NCI-H2227 (cell line): ENCODE measurements at regions not wholly inside any gene's neighbourhood (a gene's known extent, or its start where the extent isn't known, plus 50 kb on each side); places are given as distances from the start of the nearest gene placed in this dataset.

ENCODE experiments used
- DNase-seq: peaks from one replicate; lab custom pipeline; 2025; ENCODE audit not compliant: unreplicated experiment; lab: John Stamatoyannopoulos, UW

GRCh38 chr10:105682911-105683310 is 1041.8 kb downstream of the SORCS3 start:
- no peak for DNase-seq

DNA sequence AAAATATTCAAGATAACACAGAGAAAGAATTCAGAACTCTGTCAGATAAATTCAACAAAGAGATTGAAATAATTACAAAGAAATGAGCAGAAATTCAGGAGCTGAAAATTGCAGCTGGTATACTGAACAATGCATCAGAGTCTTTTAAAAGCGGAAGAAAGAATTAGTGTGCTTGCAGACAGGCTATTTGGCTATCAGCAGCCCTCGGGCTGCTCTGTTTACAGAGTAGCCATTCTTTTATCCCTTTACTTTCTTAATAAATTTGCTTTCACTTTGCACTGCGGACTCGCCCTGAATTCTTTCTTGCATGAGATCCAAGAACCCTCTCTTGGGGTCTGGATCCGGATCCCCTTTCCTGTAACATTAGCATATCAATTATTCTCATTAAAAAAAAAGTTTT is 1040.0 kb downstream of the SORCS3 start:
- no peak for DNase-seq

- DNase-seq: no peak
These were observed 1038.7 kb downstream of the SORCS3 start for GRCh38 chr10:105679781-105680180.

DNA sequence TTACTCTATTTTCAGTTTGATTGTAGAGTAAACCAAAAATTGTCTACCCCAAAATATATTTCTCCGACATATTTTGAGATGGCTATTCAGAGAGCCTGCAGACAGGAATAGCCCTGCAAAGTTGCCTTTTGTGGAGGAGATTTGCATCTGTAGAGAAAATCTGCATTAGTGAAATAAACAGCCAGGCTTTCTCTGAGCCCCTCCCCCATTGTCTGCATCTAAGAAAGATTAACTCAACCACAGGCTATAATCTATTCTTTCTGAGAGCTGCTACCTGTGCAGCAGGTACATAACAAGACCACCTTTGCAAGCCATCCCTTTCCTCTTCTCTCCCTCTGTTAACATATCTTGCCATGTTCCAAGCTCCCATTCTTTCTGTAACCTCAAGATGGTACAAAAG is 1034.2 kb downstream of the SORCS3 start:
- no peak for DNase-seq

- no peak for DNase-seq
These were observed 1033.4 kb downstream of the SORCS3 start for GRCh38 chr10:105674448-105674847.

GRCh38 chr10:105658696-105659095 is 1017.6 kb downstream of the SORCS3 start:
- DNase-seq: no peak

DNA sequence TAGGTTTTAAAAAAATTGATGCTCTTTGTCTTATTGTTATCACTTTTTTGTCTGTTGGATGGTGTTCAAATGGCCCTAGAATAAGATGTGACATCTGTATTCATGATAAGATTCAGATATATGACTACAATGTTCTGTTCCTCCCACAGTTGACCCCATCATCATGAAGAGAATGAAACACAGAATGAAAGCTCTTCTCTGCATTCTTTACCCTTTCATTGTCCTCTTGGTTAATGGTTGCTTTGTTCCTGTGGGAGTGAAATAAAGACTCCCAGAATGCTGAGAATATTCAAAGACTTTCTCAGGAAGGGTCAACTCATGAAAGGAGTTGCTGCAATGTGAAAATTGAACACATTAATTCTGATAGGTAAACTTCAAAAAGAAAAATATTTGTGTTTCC is 1015.8 kb downstream of the SORCS3 start:
- no peak for DNase-seq

DNA sequence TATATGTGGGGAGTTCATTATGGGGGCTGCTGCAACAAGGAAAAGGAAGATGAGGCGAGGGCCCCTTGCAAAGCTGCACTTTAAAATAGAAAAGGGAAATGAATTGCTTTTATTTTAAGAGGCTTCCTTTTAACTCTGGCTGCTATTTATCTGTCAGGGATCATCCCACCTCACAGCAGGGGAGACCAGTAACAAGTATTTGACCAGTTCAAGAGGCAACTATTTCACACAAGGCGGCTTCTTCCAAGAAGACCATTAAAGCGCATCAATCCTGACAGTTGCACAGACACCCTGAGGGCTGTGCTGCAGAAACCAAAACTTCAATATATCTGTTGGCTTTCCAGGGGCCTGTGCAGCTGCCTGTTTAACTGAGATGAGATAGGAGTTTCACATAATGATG is 1009.2 kb downstream of the SORCS3 start:
- DNase-seq: no peak

- no peak for DNase-seq
These were observed 1006.3 kb downstream of the SORCS3 start for GRCh38 chr10:105647354-105647753.

- no peak for DNase-seq
These were observed 1003.9 kb downstream of the SORCS3 start for GRCh38 chr10:105644978-105645377.

DNA sequence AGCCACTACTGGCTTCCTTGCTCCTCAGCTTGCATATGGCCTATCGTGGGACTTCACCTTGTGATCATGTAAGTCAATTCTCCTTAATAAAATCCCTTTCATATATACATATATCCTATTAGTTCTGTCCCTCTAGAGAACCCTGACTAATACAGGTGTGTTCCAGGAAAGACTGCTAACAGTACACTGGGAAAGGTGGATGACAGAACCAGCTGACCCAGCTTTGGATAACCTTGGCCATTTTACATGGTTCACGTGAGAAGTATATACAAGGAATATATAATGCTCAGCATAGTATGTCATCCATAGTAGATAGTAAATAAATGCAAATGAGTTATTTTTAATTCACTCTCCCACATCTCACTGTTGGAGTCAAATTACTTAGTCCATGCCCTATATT is 1003.5 kb downstream of the SORCS3 start:
- DNase-seq: no peak

DNA sequence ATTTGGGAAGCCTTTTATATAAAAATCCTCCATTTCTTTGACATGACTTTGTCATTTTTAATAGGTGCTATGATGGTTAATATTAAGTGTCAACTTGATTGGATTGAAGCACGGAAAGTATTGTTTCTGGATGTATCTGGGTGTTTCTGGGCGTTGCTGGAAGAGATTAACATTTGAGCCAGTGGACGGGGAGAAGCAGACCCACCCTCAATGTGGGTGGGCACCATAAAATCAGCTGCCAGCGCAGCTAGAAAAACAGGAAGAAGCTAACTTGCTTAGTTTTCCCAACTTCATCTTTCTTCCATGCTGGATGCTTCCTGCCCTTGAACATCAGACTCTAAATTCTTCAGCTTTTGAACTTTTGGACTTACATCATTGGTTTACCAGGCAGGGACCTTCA is 1003.0 kb downstream of the SORCS3 start:
- no peak for DNase-seq

DNA sequence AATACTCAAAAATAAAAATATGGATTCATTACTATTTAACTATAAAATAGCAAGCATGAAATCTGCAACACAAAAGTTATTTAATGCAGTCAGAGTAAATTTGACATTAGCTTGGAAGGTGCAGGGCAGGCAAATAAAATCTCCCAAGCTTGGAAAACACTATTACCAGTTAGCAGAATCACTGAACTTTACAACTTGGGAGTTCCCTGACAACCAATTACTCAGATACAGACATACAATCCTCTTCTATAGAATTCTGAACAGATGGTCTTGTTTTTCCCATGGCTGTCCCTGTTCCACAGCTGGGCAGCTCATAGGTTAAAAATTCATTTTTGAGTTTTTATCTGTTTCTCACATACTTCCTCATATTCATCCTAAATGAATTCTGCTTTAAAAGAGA is 1002.6 kb downstream of the SORCS3 start:
- DNase-seq: no peak

DNA sequence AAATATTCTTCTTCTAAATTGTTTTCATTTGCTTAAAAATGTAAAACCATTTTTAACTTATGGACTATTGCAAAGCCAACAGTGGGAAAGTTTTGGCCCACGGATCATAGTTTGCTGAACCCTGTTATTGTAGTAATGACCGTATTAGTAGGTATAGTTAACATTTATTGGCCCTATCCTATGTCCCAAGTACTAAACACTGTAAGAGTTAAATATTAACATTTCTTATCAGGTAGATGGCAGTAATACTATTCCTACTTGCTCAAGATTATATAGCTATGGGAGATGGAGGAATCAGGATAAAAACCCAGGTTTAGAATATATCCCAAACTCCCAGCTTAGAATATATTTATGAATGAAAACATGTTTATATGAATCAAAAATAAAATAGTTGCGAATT is 993.2 kb downstream of the SORCS3 start:
- no peak for DNase-seq

DNA sequence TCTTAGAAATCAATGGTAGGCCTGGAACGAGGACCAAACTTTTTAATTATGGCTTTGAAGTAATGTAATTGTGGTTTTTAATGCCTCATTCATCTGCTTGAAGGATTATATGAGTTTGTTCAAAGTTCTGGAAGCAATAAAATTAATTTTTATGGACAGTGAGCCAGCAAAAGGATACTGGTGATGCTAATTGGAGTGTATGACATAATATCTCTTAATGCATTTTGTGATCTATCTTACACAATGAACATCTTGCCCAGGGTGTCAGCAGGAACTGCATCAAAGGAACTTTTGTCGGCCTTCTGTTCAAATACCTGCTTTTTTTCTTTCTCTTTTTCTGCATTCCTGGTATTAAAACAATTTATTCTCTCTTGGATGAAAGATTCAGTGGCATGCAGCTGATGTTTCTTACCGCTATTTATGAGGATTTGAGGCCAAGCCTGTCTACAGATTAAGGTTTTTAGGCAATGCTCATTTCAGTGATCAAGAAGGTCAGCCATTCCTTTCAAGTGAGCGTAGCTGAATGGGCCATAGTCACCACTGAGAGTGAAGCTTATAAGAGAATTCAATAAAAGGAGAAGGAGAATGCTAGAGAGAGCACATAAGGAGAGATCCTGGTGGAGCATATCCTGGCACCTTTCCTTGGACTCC is 974.8 kb downstream of the SORCS3 start:
- no peak for DNase-seq

- no peak for DNase-seq
These were observed 970.2 kb downstream of the SORCS3 start for GRCh38 chr10:105611244-105611798.

DNA sequence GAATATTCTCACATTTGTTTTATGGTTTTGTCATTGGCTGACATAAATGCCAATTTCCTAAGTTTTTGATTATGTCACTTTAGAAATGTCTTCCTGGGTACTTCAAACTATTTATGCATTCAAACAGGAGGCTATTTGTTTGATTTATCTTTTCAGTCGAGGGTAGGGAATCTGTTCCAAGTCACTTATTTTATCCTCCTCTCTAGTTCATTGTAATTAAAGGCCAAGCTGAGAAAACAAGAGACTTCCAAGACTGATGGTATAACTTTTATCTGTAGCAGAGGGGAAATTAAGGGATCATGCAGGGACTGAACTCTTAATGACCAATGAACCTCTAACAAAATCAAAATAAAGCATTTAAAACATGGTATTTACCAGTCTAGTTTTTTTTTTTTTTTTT is 968.4 kb downstream of the SORCS3 start:
- no peak for DNase-seq

DNA sequence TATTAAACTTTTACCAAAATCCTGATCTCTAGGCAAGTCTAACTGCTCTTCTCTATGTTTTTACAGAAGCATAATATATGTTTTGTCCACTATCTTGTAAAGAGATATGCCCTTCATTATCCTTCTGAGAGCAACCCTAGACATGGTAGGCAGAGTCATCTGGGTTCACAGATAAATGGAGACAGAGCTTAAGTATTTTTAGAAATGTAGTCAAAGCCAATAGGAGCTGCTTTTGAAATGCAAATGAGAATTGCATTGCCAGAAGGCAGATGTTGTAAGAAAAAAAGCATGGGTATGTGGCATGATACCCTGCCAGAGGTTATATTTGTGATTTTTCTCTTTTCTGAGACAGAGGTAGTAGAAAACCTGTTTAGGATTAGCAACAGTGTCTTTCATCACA is 964.8 kb downstream of the SORCS3 start:
- no peak for DNase-seq

GRCh38 chr10:105605104-105605503 is 964.0 kb downstream of the SORCS3 start:
- DNase-seq: no peak

GRCh38 chr10:105598207-105598606 is 957.1 kb downstream of the SORCS3 start:
- no peak for DNase-seq

DNA sequence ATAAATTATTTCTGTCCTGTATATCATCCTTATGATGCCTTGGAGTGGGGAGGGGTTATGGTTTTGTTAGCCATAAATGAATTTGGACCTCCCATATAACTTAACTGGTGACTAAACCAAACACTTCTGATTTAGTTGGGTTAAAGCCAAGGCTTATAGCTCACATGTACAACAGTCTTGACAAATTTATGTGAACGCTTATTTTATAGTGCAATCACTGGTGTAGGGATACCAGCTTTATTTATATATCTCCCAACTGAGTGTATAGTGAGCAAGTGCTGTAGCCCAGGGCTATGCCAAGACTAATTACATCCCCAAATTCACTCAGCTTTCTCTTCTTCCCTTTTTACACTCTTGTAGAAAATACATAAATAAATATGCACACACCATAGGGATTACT is 956.2 kb downstream of the SORCS3 start:
- DNase-seq: no peak

GRCh38 chr10:105596749-105597148 is 955.7 kb downstream of the SORCS3 start:
- DNase-seq: no peak

DNA sequence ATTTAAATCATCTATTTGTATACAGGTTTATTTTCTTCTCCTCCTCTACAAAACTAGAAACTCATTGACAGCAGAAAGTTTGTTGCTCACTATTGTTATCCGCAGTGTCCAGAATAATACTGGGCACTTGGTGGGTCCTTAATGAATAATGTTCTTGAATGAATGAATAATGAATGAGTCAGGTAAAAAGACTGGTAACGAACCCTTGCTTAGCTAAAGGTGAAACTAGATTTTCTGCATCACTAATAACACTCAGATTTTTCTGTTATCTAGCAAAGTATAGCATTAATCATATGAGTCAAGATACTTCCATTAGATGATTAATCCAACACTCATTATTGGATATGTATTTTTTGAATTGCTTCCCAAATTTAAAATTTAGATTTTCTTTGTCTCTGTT is 953.2 kb downstream of the SORCS3 start:
- DNase-seq: no peak
